GM18867 (cell line): ENCODE measurements at regions not wholly inside any gene's neighbourhood (a gene's known extent, or its start where the extent isn't known, plus 50 kb on each side); places are given as distances from the start of the nearest gene placed in this dataset.

ENCODE experiments used
- ATAC-seq: cut with Tn5 transposase; IDR thresholded peaks from one replicate; pipeline ENCODE4 v1.9.1; 2021; ENCODE audit warnings: mild to moderate bottlenecking, moderate library complexity; ENCODE audit not compliant: unreplicated experiment

DNA sequence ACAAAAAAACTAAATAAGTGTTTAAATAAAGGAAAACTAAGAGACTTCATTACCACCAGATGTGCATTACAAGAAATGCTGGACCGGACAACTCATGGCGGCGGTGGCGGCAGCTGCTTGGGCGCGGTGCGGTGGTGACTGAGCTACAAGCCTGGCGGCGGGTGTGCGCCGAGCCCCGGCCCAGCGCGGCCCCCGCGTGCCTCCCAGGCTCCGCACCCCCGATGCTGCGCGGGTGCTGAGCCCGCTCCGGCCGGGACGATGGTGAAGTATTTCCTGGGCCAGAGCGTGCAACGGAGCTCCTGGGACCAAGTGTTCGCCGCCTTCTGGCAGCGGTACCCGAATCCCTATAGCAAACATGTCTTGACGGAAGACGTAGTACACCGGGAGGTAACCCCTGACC is 52.2 kb upstream of the RCOR3 start:
- ATAC-seq, result no peak

DNA sequence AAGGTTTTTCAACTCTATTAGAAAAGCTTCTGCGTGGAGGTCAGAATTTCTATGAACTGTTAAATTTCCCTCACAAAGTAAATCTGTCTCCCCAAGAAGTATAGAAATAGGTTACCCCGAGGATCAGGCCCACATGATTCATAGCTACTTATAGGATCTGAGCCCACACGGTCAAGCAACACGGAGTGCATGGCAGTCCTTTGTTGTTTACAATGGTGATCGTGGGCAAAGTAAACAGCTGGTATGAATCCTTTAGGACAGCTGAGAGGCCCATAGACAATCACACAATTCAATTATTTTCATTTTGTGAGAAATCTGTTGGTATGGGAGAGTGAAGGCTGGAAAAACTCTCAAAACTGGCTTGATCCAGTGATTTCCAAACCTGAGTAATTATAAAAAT is 58.9 kb upstream of the RCOR3 start:
- ATAC-seq, result no peak

DNA sequence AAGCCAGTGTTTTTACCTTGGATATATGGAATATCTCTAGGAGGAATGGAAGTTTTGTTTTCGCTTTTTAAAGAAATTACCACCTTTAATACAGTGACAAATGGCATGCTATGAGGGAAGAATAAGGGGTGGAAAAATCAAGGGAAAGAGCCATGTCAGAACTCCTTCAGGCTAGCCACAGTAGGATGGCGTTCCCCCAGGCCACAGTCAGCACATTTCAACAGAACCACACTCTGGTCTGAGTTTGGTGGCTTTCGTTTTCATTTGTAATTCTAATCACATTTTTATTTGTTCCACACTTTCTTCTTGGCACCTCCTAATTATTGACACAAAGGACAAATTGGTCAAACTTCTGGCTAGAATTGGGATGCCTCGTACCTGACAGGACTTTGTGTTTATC is 60.3 kb upstream of the RCOR3 start:
- no peak for ATAC-seq

DNA sequence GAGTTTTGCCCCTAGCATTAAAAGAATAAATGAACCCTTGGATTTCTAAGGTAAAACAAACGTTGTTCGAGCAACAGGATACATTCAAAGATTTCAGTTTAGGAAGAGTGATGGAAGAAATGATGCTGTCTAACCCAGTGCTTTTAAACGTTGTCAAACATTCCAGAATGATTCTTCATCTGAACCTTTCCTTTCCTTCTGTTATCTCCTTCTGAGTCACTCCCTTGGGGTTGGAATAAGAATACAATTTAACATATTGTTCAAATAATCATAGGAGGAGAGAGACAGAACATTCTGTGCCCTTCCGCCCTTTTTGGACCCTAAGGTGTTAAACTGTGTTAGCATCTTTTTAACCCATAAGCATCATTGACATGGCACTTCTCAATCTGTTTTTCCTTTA is 61.1 kb upstream of the RCOR3 start:
- ATAC-seq, result no peak

DNA sequence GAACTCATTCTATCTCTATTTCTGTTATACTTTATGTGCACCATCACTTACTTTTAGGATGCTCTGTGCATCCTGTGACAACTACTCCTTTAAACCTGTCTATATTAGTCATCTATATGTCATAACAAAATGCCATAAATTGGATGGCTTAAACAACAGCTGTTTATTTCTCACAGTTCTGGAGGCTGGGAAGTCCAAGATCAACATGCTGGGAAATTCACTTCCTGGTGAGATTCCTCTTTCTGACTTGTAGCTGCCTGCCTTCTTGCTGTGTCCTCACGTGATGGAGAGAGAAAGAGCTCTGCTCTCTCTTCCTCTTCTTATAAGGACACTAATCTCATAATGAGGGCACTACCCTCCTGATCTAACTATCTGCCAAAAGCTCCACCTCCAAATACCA is 62.3 kb upstream of the RCOR3 start:
- ATAC-seq, result no peak

DNA sequence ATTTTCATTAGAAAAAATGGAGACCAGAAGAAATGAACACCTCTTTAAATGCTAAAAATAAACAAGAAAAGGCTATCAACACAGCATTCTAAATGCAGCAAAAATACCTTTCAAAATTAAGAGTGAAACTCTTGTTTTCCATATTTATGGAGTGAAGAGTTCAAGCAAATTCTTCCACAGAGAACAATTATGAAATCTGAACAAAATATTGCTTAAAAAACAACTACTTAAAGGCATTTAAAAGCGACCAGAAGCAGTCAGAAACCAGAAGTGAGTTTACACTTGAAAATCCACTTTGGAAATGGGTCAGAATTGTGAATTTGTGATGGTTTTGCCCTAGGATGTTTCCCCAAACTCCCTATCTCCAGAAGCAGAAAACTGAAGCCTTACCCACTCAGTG is 60.9 kb upstream of the KCNH1 start:
- ATAC-seq, result no peak

DNA sequence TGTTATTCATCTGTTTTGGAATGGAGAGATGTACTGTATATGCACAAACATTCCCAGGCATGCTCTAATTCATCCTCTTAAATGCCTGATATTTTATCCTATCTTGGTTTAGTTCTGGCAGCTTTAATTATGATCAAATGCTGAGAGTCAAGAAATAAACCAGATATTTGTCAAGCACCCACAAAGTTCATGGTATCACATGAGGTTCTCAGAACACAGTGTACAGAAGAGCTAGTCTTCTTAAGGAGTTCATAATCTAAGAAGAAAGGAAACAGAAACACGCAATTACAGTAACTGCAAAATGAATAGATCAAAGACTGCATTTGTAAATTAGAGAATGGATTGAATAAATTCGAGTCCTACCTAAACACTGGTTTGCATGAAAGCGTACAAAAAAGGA is 58.3 kb upstream of the KCNH1 start:
- no peak for ATAC-seq

DNA sequence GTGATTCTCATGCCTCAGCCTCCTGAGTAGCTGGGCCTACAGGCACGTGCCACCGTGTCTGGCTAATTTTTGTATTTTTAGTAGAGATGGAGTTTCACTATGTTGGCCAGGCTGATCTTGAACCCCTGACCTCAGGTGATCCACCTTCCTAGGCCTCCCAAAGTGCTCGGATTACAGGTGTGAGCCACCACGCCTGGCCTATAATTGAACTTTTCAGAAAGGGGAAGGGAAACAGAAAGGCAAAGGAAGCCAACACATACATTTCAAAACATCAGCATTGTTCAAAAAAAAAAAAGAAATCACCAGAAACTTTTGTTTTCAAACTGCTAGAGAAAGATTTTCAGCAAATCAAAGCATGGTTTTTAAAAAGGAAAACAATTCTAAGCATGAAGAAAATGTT is 54.8 kb upstream of the KCNH1 start:
- ATAC-seq, result peak; percentile 43

DNA sequence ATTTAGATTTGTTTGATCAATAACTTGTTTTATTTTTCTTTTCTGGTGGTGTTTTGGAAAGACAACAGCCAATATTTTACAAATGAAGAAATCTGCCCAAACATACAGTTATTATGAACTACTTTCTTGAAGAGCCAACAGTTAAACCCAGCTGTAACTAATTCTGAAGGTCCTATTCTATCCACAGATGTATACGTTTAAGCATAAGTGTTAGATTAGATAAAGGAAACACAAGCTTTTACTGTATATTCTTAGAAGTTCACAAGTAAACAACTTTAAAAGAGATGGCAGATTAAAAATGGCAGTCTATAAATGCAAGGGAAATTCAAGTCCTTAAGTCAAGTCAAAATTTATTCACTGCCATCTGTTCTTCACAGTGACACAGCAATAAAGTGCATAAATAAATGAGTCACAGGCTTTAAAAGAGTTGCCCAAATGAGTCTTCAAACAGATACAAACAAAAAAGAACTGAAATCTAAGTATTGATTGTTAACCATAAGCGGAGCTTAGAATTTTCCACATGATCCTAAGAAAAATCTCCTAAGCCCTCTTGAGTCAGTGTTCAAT is 49.9 kb upstream of the KCNH1 start:
- no peak for ATAC-seq
